ENCODE measurements at regions not wholly inside any gene's neighbourhood (a gene's known extent, or its start where the extent isn't known, plus 50 kb on each side); places are given as distances from the start of the nearest gene placed in this dataset.

DNA sequence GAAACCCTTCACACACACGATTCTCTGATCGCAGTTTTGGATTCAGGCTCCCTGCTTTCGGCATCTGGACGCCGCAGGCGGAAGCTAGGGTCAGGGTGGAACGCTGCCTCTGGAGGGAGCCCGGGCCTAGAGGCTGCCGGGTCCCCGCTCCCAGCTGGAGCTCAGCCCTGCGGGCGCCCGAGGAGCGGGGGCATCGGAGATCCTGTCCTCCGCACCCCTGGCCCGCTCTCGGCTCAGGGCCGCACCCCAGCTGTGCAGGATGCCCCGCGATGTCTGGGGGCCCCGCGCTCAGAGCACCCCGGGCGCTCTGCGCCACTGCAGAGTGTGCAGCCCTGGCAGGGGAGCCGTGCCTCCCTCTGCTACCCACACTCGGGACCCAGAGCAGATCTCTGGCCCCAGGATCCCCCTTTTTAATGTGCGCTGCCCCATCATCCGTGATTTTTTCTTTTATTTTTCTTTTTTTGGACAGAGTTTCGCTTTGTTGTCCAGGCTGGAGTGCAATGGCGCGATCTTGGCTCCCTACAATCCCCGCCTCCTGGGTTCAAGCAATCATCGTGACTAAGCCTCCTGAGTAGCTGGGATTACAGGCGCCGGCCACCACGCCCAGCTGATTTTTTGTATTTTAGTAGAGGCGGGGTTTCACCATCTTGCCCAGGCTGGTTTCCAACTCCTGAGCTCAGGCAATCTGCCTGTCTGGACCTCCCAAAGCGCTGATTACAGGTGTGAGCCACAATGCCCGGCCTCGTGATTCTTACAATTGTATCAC is 54.8 kb upstream of the TUBA3E start:
- Histone ChIP-seq H3K18ac (ENCODE audit: extremely low read depth, low read length) (no peak overlapping the region), H3K9ac (replicated peaks in 1 of 4; ENCODE audit: extremely low read depth in 1 of 4, low read depth in 3 of 4, low read length in 3 of 4) (no peak overlapping the region), H2AK5ac (ENCODE audit: low read depth, low read length) (no peak overlapping the region), H2AFZ (ENCODE audit: low read length) (no peak overlapping the region), H3K27me3 (replicated peaks in 1 of 4; ENCODE audit: control insufficient read depth in 3 of 4, extremely low read depth in 1 of 4, insufficient read depth in 3 of 4, low read length in 3 of 4) (no peaks in the 10 kb centered on the region), H4K91ac (replicated peaks; ENCODE audit: insufficient read length, low read length) (no peak overlapping the region), H3K23me2 (ENCODE audit: low read depth, low read length) (no peaks in the 10 kb centered on the region), H3K23ac (ENCODE audit: insufficient read length) (no peak overlapping the region), H2BK15ac (ENCODE audit: low read length) (no peak overlapping the region), H3K9me3 (ENCODE audit: insufficient read depth in 2 of 2, low read depth in 1 of 2, low read length in 1 of 2) (no peaks in the 10 kb centered on the region), H3K4me3 (ENCODE audit: extremely low read depth in 1 of 4, insufficient read depth in 2 of 4, low read depth in 3 of 4, low read length in 4 of 4) (no peak overlapping the region), H3K79me2 (ENCODE audit: control insufficient read depth in 1 of 2, insufficient read depth in 2 of 2, low read length in 2 of 2) (no peaks in the 10 kb centered on the region), H4K20me1 (replicated peaks in 1 of 2; ENCODE audit: control insufficient read depth in 1 of 2, insufficient read depth in 2 of 2, low read length in 2 of 2) (no peaks in the 10 kb centered on the region), H3K14ac (ENCODE audit: insufficient read length) (no peak overlapping the region), H2BK5ac (ENCODE audit: low read depth, low read length) (no peak overlapping the region), H3K4me2 (ENCODE audit: insufficient read depth in 1 of 2, low read depth in 2 of 2, low read length in 2 of 2) (no peak overlapping the region), H3K56ac (replicated peaks; ENCODE audit: insufficient read length, low read depth, low read length) (no peak overlapping the region), H3K27ac (ENCODE audit: low read depth, low read length) (no peak overlapping the region), H2BK12ac (ENCODE audit: low read depth, low read length) (no peak overlapping the region), H3K4ac (replicated peaks; ENCODE audit: insufficient read length, low read depth, low read length) (no peak overlapping the region), H4K5ac (ENCODE audit: insufficient read length, low read depth, low read length) (no peak overlapping the region), H3K79me1 (ENCODE audit: low read depth, low read length) (no peaks in the 10 kb centered on the region), H2BK20ac (ENCODE audit: low read length) (no peak overlapping the region), H2BK120ac (replicated peaks; ENCODE audit: low read depth, low read length) (no peak overlapping the region), H3K36me3 (ENCODE audit: control insufficient read depth in 2 of 4, insufficient read depth in 4 of 4, low read length in 3 of 4) (no peaks in the 10 kb centered on the region), H4K8ac (ENCODE audit: extremely low read depth, insufficient read depth, low read length) (no peak overlapping the region), H3K4me1 (replicated peaks in 1 of 4; ENCODE audit: control insufficient read depth in 3 of 4, insufficient read depth in 4 of 4, low read length in 3 of 4) (no peaks in the 10 kb centered on the region)
- FAIRE-seq (no peak), DNase-seq (ENCODE audit: low read depth in 1 of 2, low spot score in 2 of 2) (no peak)
- no peak for TF ChIP-seq ZNF274 (IDR thresholded peaks at IDR 0.05; ENCODE audit: borderline replicate concordance, extremely low read depth, low read length)
- TF ChIP-seq USF2 (IDR thresholded peaks at IDR 0.05; ENCODE audit: low read length) = no peak
- TF ChIP-seq SUZ12 (IDR thresholded peaks at IDR 0.05; ENCODE audit: low read length) = no peak
- TF ChIP-seq POLR2A (IDR thresholded peaks at IDR 0.05; ENCODE audit: control extremely low read depth in 1 of 2, low read depth in 2 of 2, low read length in 2 of 2) = no peak
- TF ChIP-seq, protein P1, sequence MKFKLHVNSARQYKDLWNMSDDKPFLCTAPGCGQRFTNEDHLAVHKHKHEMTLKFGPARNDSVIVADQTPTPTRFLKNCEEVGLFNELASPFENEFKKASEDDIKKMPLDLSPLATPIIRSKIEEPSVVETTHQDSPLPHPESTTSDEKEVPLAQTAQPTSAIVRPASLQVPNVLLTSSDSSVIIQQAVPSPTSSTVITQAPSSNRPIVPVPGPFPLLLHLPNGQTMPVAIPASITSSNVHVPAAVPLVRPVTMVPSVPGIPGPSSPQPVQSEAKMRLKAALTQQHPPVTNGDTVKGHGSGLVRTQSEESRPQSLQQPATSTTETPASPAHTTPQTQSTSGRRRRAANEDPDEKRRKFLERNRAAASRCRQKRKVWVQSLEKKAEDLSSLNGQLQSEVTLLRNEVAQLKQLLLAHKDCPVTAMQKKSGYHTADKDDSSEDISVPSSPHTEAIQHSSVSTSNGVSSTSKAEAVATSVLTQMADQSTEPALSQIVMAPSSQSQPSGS (IDR thresholded peaks at IDR 0.05; ENCODE audit: low read length) = no peak
- WGBS, 2 experiments (ENCODE audit: extremely low coverage in 1 of 2, insufficient coverage in 1 of 2, insufficient read length in 1 of 2, insufficient replicate concordance in 2 of 2, low coverage in 1 of 2, low lambda C conversion rate in 2 of 2, missing lambda C conversion rate in 1 of 2) = 93% methylated on average over 29 of the region's 42 CpGs; no CpG with 5 or more reads in 1 of the 2 experiments
- POLR2A ChIA-PET (ENCODE audit: partially characterized antibody) = no interaction called here
- CTCF ChIA-PET (ENCODE audit: partially characterized antibody) = interaction anchor here (0.7 to 1.5 kb wide), 3 partner anchors 15 to 80 kb away, joined by 3 read pairs; no protein-coding TSS in a partner anchor

Measured in H1 (cell line).